BJ (cell line): ENCODE measurements at regions not wholly inside any gene's neighbourhood (a gene's known extent, or its start where the extent isn't known, plus 50 kb on each side); places are given as distances from the start of the nearest gene placed in this dataset.

Experiments used
- CTCF ChIA-PET: fragments of 350-600 bp; formaldehyde crosslinking; extraction: SDS; loops from one replicate; lab custom pipeline; 2021; ENCODE audit warnings: antibody characterized with exemption, inconsistent platforms; lab: Yijun Ruan, JAX
- POLR2A ChIA-PET: fragments of 300-600 bp; sonication (Branson Sonifier 250); formaldehyde crosslinking; extraction: SDS; loops from one replicate; lab custom pipeline; 2021; ENCODE audit warnings: antibody characterized with exemption; lab: Charles Lee
- DNase-seq: peaks from one replicate; pipeline ENCODE4 v3.0.0-alpha.2; 2011; ENCODE audit warnings: low read depth
- H3K27me3 ChIP-seq: 2 replicates; pipeline ENCODE4 v1.6.0; 2011; ENCODE audit warnings: low read length; ENCODE audit not compliant: control insufficient read depth, insufficient read depth
- H3K36me3 ChIP-seq: 2 replicates; pipeline ENCODE4 v1.5.1; 2011; ENCODE audit warnings: low read length; ENCODE audit not compliant: control insufficient read depth, insufficient read depth
- H3K4me3 ChIP-seq: 2 replicates; pipeline ENCODE4 v1.5.1; 2011; ENCODE audit warnings: low read depth, mild to moderate bottlenecking, control low read depth, low read length
- TF ChIP-seq, protein P1 (sequence below): IDR thresholded peaks from 2 replicates; pipeline ENCODE4 v1.5.1; 2011; ENCODE audit warnings: low read depth, mild to moderate bottlenecking, control low read depth, inconsistent platforms, low read length, moderate library complexity; ENCODE audit not compliant: insufficient read depth

- no peak for DNase-seq
- H3K27me3 ChIP-seq: no peaks in the 10 kb centered on the region
- H3K36me3 ChIP-seq: no peaks in the 10 kb centered on the region
- CTCF ChIA-PET: no interaction called here
- TF ChIP-seq, protein P1, sequence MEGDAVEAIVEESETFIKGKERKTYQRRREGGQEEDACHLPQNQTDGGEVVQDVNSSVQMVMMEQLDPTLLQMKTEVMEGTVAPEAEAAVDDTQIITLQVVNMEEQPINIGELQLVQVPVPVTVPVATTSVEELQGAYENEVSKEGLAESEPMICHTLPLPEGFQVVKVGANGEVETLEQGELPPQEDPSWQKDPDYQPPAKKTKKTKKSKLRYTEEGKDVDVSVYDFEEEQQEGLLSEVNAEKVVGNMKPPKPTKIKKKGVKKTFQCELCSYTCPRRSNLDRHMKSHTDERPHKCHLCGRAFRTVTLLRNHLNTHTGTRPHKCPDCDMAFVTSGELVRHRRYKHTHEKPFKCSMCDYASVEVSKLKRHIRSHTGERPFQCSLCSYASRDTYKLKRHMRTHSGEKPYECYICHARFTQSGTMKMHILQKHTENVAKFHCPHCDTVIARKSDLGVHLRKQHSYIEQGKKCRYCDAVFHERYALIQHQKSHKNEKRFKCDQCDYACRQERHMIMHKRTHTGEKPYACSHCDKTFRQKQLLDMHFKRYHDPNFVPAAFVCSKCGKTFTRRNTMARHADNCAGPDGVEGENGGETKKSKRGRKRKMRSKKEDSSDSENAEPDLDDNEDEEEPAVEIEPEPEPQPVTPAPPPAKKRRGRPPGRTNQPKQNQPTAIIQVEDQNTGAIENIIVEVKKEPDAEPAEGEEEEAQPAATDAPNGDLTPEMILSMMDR: no peak
- POLR2A ChIA-PET: no interaction called here
- no peak overlapping the region for H3K4me3 ChIP-seq
Observed at GRCh38 chr1:106568201-106568974, 488.1 kb upstream of the PRMT6 start.

DNA sequence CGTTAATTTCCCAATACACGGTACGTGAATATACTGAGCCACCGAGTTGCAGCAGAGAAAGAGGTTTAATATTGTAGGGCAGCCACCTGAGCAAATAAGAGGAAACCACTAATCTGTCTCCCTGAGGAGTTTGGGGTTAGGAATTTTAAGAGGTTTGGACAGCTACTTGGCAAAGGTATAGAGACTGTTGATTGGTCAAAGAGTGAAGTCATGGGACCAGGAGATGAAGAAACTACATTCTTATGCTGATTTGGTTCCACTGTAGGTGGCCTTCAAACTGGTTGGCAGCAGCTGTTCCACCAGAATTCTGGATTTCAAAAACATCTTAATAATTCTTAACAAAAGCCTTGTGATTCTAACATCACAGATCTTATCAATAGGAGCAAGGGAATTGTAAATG is 485.4 kb upstream of the PRMT6 start:
- TF ChIP-seq, protein P1: no peak
- POLR2A ChIA-PET: no interaction called here
- CTCF ChIA-PET: no interaction called here

DNA sequence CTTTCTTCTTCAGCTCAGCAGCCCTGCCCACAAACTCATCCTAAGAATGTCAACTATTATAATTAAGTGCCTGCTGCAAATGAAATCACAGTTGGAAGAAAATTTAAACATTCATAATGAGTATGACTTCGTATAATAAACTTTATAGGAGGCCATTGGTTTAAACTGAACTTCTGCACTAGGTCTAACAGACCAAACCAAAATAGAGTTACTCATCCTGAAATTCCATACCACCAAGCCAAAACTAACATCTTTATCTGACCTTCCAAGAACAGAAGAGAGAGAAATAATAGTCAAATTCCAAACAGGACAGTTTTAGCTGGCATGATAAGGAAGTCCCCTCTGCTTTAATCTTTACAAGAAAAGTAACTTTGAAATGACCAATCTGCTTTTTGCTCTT is 472.4 kb upstream of the PRMT6 start:
- TF ChIP-seq, protein P1: no peak
- ChIA-PET POLR2A (no interaction called here), CTCF (no interaction called here)
- no peaks in the 10 kb centered on the region for H3K27me3 ChIP-seq
- no peaks in the 10 kb centered on the region; the same call in 1 of the 2 replicates for H3K36me3 ChIP-seq
- no peak for DNase-seq
- H3K4me3 ChIP-seq: no peak overlapping the region

More for the DNA sequence above, 485.4 kb upstream of the PRMT6 start:
- H3K36me3 ChIP-seq: no peaks in the 10 kb centered on the region
- no peak overlapping the region for H3K4me3 ChIP-seq
- no peak for DNase-seq
- H3K27me3 ChIP-seq: no peaks in the 10 kb centered on the region

GRCh38 chr1:106584676-106585075 is 471.8 kb upstream of the PRMT6 start:
- H3K4me3 ChIP-seq: no peak overlapping the region
- no peak for DNase-seq
- ChIA-PET POLR2A (no interaction called here), CTCF (no interaction called here)
- no peaks in the 10 kb centered on the region; the same call in 1 of the 2 replicates for H3K36me3 ChIP-seq
- TF ChIP-seq, protein P1: no peak
- H3K27me3 ChIP-seq: no peaks in the 10 kb centered on the region

DNA sequence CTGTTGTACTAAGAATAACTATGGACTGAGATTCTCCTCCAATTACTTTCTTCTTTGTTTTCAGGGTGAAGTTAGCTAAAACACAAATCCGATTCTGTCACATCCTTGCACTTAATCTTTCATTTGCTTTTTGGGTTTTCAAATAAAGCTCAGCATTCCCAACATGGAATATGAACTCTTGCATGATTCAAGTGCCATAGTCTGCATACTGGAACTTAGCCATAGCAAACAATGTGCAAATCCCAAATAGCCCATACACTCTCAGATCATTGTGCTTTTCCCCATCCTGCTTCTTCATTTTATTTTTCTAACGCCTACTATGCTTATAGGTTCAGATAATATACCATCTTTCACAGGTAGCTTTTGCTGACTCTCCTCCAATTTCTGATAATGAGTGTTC is 455.8 kb upstream of the PRMT6 start:
- Histone ChIP-seq H3K36me3 (no peaks in the 10 kb centered on the region), H3K4me3 (no peak overlapping the region), H3K27me3 (no peaks in the 10 kb centered on the region)
- DNase-seq: no peak
- TF ChIP-seq, protein P1: no peak
- ChIA-PET POLR2A (no interaction called here), CTCF (no interaction called here)
